ENCODE measurements at regions not wholly inside any gene's neighbourhood (a gene's known extent, or its start where the extent isn't known, plus 50 kb on each side); places are given as distances from the start of the nearest gene placed in this dataset.

- Mint-ChIP-seq H3K4me3 (no peak overlapping the region), H3K27ac (no peak overlapping the region)
Measured at GRCh38 chr3:109930582-109930981, 593.2 kb upstream of the DPPA4 start.

GRCh38 chr3:109933576-109933975 lies 596.2 kb upstream of the DPPA4 start:
- TF ChIP-seq CTCF (IDR thresholded peaks at IDR 0.05), result no peak
- Mint-ChIP-seq H3K27ac (no peak overlapping the region), H3K27me3 (no peaks in the 10 kb centered on the region), H3K36me3 (ENCODE audit: low read depth) (no peaks in the 10 kb centered on the region), H3K4me1 (no peaks in the 10 kb centered on the region), H3K9me3 (no peaks in the 10 kb centered on the region), H3K4me3 (no peak overlapping the region)
- ChIA-PET POLR2A (no interaction called here), CTCF (no interaction called here)
- no peak for DNase-seq
- ATAC-seq (ENCODE audit: low read depth), result no peak
- intact Hi-C loops (cut with micrococcal nuclease), result no loop called here

More at GRCh38 chr3:109930582-109930981, 593.2 kb upstream of the DPPA4 start:
- ChIA-PET CTCF (no interaction called here), POLR2A (no interaction called here)
- DNase-seq (no peak), ATAC-seq (ENCODE audit: low read depth) (no peak)
- no peak for TF ChIP-seq CTCF (IDR thresholded peaks at IDR 0.05)
- Mint-ChIP-seq H3K4me1 (no peaks in the 10 kb centered on the region), H3K36me3 (ENCODE audit: low read depth) (no peaks in the 10 kb centered on the region), H3K9me3 (no peaks in the 10 kb centered on the region), H3K27me3 (no peaks in the 10 kb centered on the region)
- intact Hi-C loops (cut with micrococcal nuclease), result no loop called here

GRCh38 chr3:109939817-109940216 lies 602.5 kb upstream of the DPPA4 start:
- TF ChIP-seq CTCF (IDR thresholded peaks at IDR 0.05), result no peak
- H3K27ac Mint-ChIP-seq, result no peak overlapping the region
- CTCF ChIA-PET, result no interaction called here
- ATAC-seq (ENCODE audit: low read depth) (no peak), DNase-seq (no peak)
- POLR2A ChIA-PET, result no interaction called here
- no peaks in the 10 kb centered on the region for H3K27me3 Mint-ChIP-seq
- intact Hi-C loops (cut with micrococcal nuclease), result no loop called here
- H3K36me3 Mint-ChIP-seq (ENCODE audit: low read depth), result no peaks in the 10 kb centered on the region
- no peak overlapping the region for H3K4me3 Mint-ChIP-seq
- H3K4me1 Mint-ChIP-seq, result no peaks in the 10 kb centered on the region
- H3K9me3 Mint-ChIP-seq, result no peaks in the 10 kb centered on the region

GRCh38 chr3:109943181-109943580 lies 605.8 kb upstream of the DPPA4 start:
- Mint-ChIP-seq H3K27me3 (no peaks in the 10 kb centered on the region), H3K4me1 (no peaks in the 10 kb centered on the region), H3K36me3 (ENCODE audit: low read depth) (no peaks in the 10 kb centered on the region), H3K4me3 (no peak overlapping the region), H3K27ac (no peak overlapping the region), H3K9me3 (peaks cover 2% of the 10 kb centered on the region)
- DNase-seq, result no peak
- intact Hi-C loops (cut with micrococcal nuclease), result no loop called here
- CTCF ChIA-PET, result no interaction called here
- no peak for ATAC-seq (ENCODE audit: low read depth)
- no peak for TF ChIP-seq CTCF (IDR thresholded peaks at IDR 0.05)
- POLR2A ChIA-PET, result no interaction called here

- Mint-ChIP-seq H3K4me1 (no peaks in the 10 kb centered on the region), H3K27ac (no peak overlapping the region), H3K9me3 (peaks cover 2% of the 10 kb centered on the region), H3K27me3 (no peaks in the 10 kb centered on the region), H3K4me3 (no peak overlapping the region), H3K36me3 (ENCODE audit: low read depth) (no peaks in the 10 kb centered on the region)
- ChIA-PET CTCF (no interaction called here), POLR2A (no interaction called here)
- TF ChIP-seq CTCF (IDR thresholded peaks at IDR 0.05), result no peak
- ATAC-seq (ENCODE audit: low read depth) (no peak), DNase-seq (no peak)
- intact Hi-C loops (cut with micrococcal nuclease), result no loop called here
Measured at GRCh38 chr3:109944836-109945235, 607.5 kb upstream of the DPPA4 start.

All from activated B cell treated with CpG ODN at 0.5 μM for 24 hours (primary cell).